Right atrium auricular region (tissue), 2 donors: ENCODE measurements at regions not wholly inside any gene's neighbourhood (a gene's known extent, or its start where the extent isn't known, plus 50 kb on each side); places are given as distances from the start of the nearest gene placed in this dataset.

ENCODE experiments used
- DNase-seq: peaks from one replicate; pipeline ENCODE4 v3.0.0-alpha.2; 2019; ENCODE audit warnings: low spot score
- H3K27ac ChIP-seq, 2 donors: fragments of 200-600 bp; sonication (generic); 1 replicate in 1 of 2; 2 replicates in 1 of 2; pipeline ENCODE4 v1.5.1; 2016 to 2019
- H3K27me3 ChIP-seq, 2 donors: fragments of 200-600 bp; sonication (generic); one replicate each; pipeline versions ENCODE4 v1.5.1 to v1.6.0; 2017 to 2019
- H3K36me3 ChIP-seq: fragments of 200-600 bp; sonication (generic); one replicate; pipeline ENCODE4 v1.5.1; 2016
- H3K4me1 ChIP-seq, 2 donors: fragments of 200-600 bp; sonication (generic); one replicate each; pipeline versions ENCODE4 v1.5.1 to v1.6.0; 2017 to 2019
- H3K4me3 ChIP-seq, 2 donors: fragments of 200-600 bp; sonication (generic); 1 replicate in 1 of 2; 2 replicates in 1 of 2; pipeline ENCODE4 v1.5.1; 2017 to 2019; ENCODE audit warnings: mild to moderate bottlenecking in 1 of 2, moderate library complexity in 1 of 2
- H3K9me3 ChIP-seq, 2 donors: fragments of 200-600 bp; sonication (generic); one replicate each; pipeline ENCODE4 v1.5.1; 2019
- CTCF ChIP-seq, 2 donors: fragments of 200-600 bp; sonication (generic); IDR thresholded peaks; one replicate each; pipeline ENCODE4 v1.5.1; 2019; ENCODE audit warnings: antibody characterized with exemption in 2 of 2

GRCh38 chr2:49686291-49686690 is 532.0 kb upstream of the FSHR start:
- TF ChIP-seq CTCF (IDR thresholded peaks at IDR 0.05): no peak

GRCh38 chr2:49677227-49677626 is 522.9 kb upstream of the FSHR start:
- H3K4me3 ChIP-seq: no peak overlapping the region
- H3K9me3 ChIP-seq: no peaks in the 10 kb centered on the region
- DNase-seq: no peak
- H3K36me3 ChIP-seq: no peaks in the 10 kb centered on the region
- H3K27me3 ChIP-seq: no peaks in the 10 kb centered on the region
- H3K27ac ChIP-seq: no peak overlapping the region
- H3K4me1 ChIP-seq: no peaks in the 10 kb centered on the region
- no peak for TF ChIP-seq CTCF (IDR thresholded peaks at IDR 0.05)

More at GRCh38 chr2:49686291-49686690, 532.0 kb upstream of the FSHR start:
- Histone ChIP-seq H3K36me3 (no peaks in the 10 kb centered on the region), H3K27ac (no peak overlapping the region), H3K4me1 (no peaks in the 10 kb centered on the region), H3K4me3 (no peak overlapping the region), H3K9me3 (no peaks in the 10 kb centered on the region), H3K27me3 (no peaks in the 10 kb centered on the region)
- DNase-seq: no peak

GRCh38 chr2:49664827-49665226 is 510.5 kb upstream of the FSHR start:
- Histone ChIP-seq H3K36me3 (no peaks in the 10 kb centered on the region), H3K9me3 (no peaks in the 10 kb centered on the region), H3K27ac (no peak overlapping the region), H3K4me3 (no peak overlapping the region), H3K4me1 (no peaks in the 10 kb centered on the region), H3K27me3 (no peaks in the 10 kb centered on the region)
- DNase-seq: no peak
- no peak for TF ChIP-seq CTCF (IDR thresholded peaks at IDR 0.05)

- no peak for DNase-seq
- H3K9me3 ChIP-seq: no peaks in the 10 kb centered on the region
- no peak overlapping the region for H3K27ac ChIP-seq
- no peak for TF ChIP-seq CTCF (IDR thresholded peaks at IDR 0.05)
- no peak overlapping the region for H3K4me3 ChIP-seq
- H3K27me3 ChIP-seq: no peaks in the 10 kb centered on the region
- H3K36me3 ChIP-seq: no peaks in the 10 kb centered on the region
- no peaks in the 10 kb centered on the region for H3K4me1 ChIP-seq
Measured at GRCh38 chr2:49661809-49662208, 507.5 kb upstream of the FSHR start.

- Histone ChIP-seq H3K4me1 (no peaks in the 10 kb centered on the region), H3K9me3 (no peaks in the 10 kb centered on the region), H3K36me3 (no peaks in the 10 kb centered on the region), H3K4me3 (no peak overlapping the region), H3K27me3 (no peaks in the 10 kb centered on the region), H3K27ac (no peak overlapping the region)
- no peak for DNase-seq
- no peak for TF ChIP-seq CTCF (IDR thresholded peaks at IDR 0.05)
Measured at GRCh38 chr2:49656853-49657252, 502.5 kb upstream of the FSHR start.

- Histone ChIP-seq H3K9me3 (no peaks in the 10 kb centered on the region), H3K27me3 (no peaks in the 10 kb centered on the region), H3K4me3 (no peak overlapping the region), H3K4me1 (no peaks in the 10 kb centered on the region), H3K36me3 (no peaks in the 10 kb centered on the region), H3K27ac (no peak overlapping the region)
- no peak for DNase-seq
- no peak for TF ChIP-seq CTCF (IDR thresholded peaks at IDR 0.05)
Measured at GRCh38 chr2:49643149-49643548, 488.8 kb upstream of the FSHR start.
